CD4-positive, alpha-beta T cell (primary cell): ENCODE measurements at regions not wholly inside any gene's neighbourhood (a gene's known extent, or its start where the extent isn't known, plus 50 kb on each side); places are given as distances from the start of the nearest gene placed in this dataset.
"Not testable (repeated sequence)": the region's sequence is repeated elsewhere in the genome, so short reads cannot be mapped to it uniquely, and the experiment has no call there.

Experiments used
- ATAC-seq: fragments of 200-7000 bp; cut with Tn5 transposase; one replicate; pipeline ENCODE4 v1.10.0; 2022; ENCODE audit warnings: mild to moderate bottlenecking; ENCODE audit not compliant: poor library complexity
- CTCF ChIA-PET: fragments of 350-600 bp; sonication (Branson Sonifier 250); formaldehyde crosslinking; loops from one replicate; lab custom pipeline; 2021; ENCODE audit warnings: antibody characterized with exemption, inconsistent platforms; lab: Charles Lee
- POLR2A ChIA-PET: fragments of 350-600 bp; sonication (Branson Sonifier 250); formaldehyde crosslinking; loops from one replicate; lab custom pipeline; 2021; ENCODE audit warnings: antibody characterized with exemption, inconsistent platforms; lab: Charles Lee
- DNase-seq, 14 experiments: peaks; one replicate each; pipeline ENCODE4 v3.0.0-alpha.2; 2013 to 2020; ENCODE audit warnings: mixed read lengths in 2 of 14
- H3K27ac ChIP-seq, 2 donors: one replicate each; pipeline versions ENCODE4 v1.5.1 to v1.7.0; 2013; ENCODE audit warnings: low read length in 2 of 2, low read depth in 1 of 2, mild to moderate bottlenecking in 1 of 2
- H3K27me3 ChIP-seq, 2 experiments: 1 replicate in 1 of 2; 2 replicates in 1 of 2; pipeline versions ENCODE4 v1.6.1 to v1.7.0; 2013; ENCODE audit warnings: low read length in 2 of 2, control low read depth in 1 of 2, mild to moderate bottlenecking in 1 of 2, moderate library complexity in 1 of 2; ENCODE audit not compliant: insufficient read depth in 2 of 2, control insufficient read depth in 1 of 2
- H3K36me3 ChIP-seq: one replicate; pipeline ENCODE4 v1.6.1; 2013; ENCODE audit warnings: low read length, control low read depth; ENCODE audit not compliant: insufficient read depth
- H3K4me1 ChIP-seq: one replicate; pipeline ENCODE4 v1.6.1; 2013; ENCODE audit warnings: low read length, control low read depth; ENCODE audit not compliant: insufficient read depth
- H3K4me3 ChIP-seq: one replicate; pipeline ENCODE4 v1.5.1; 2013; ENCODE audit warnings: mild to moderate bottlenecking, low read length, moderate library complexity
- H3K9me3 ChIP-seq, 2 experiments: 1 replicate in 1 of 2; 2 replicates in 1 of 2; pipeline versions ENCODE4 v1.6.1 to v1.7.0; 2013; ENCODE audit warnings: low read length in 2 of 2, mild to moderate bottlenecking in 2 of 2, control low read depth in 1 of 2, moderate library complexity in 1 of 2; ENCODE audit not compliant: control insufficient read depth in 1 of 2, insufficient read depth in 1 of 2
- H3K27ac Mint-ChIP-seq: one replicate; pipeline ENCODE4 v1.8.0; 2020; ENCODE audit warnings: mixed read lengths
- H3K27me3 Mint-ChIP-seq: one replicate; pipeline ENCODE4 v1.8.0; 2021; ENCODE audit warnings: mixed read lengths
- H3K36me3 Mint-ChIP-seq: one replicate; pipeline ENCODE4 v1.8.0; 2021; ENCODE audit warnings: low read depth, mixed read lengths
- H3K4me1 Mint-ChIP-seq: one replicate; pipeline ENCODE4 v1.8.0; 2021; ENCODE audit warnings: low read depth, mixed read lengths
- H3K4me3 Mint-ChIP-seq: one replicate; pipeline ENCODE4 v1.8.0; 2020; ENCODE audit warnings: mild to moderate bottlenecking, mixed read lengths
- H3K9me3 Mint-ChIP-seq: one replicate; pipeline ENCODE4 v1.8.0; 2020; ENCODE audit warnings: mixed read lengths
- intact Hi-C, 2 experiments: fragments of 100-400 bp; cut with DNase I in 1 of 2; cut with micrococcal nuclease in 1 of 2; formaldehyde crosslinking; loops; one replicate each; pipeline versions ENCODE4 v1.15.1 to v1.9.0; 2023 to 2025; cut with DNase I, micrococcal nuclease
- TF ChIP-seq, protein P1 (sequence below): fragments of 200-600 bp; IDR thresholded peaks from one replicate; pipeline ENCODE4 v1.8.0; 2022; ENCODE audit warnings: antibody characterized with exemption, mild to moderate bottlenecking

DNA sequence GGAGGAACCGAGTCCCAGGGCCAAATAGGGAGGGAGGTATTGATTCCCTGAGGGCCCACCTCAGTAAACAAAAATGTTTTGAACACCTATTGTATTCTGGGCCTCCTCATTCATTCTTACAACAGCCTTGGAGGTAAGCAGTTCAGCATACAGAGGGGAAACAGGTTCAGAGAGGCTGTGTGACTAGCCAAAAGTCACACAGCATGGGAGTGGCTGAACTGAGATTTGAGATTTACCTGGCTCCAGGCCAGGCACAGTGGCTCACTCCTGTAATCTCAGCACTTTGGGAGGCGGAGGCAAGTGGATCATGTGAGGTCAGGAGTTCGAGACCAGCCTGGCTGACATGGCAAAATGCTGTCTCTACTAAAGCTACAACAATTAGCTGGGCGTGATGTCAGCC, 107.2 kb downstream of the TMEM130 start:
- Histone ChIP-seq H3K27me3 (peaks cover 3 to 6% of the 10 kb centered on the region in 2 experiments), H3K9me3 (no peaks in the 10 kb centered on the region), H3K27ac (no peak overlapping the region), H3K36me3 (no peaks in the 10 kb centered on the region), H3K4me1 (no peaks in the 10 kb centered on the region), H3K4me3 (no peak overlapping the region)
- no peaks in the 10 kb centered on the region for H3K4me1 Mint-ChIP-seq
- no peak overlapping the region for H3K27ac Mint-ChIP-seq
- DNase-seq: no peak
- ATAC-seq: no peak
- no peaks in the 10 kb centered on the region for H3K36me3 Mint-ChIP-seq
- peaks cover 38% of the 10 kb centered on the region for H3K27me3 Mint-ChIP-seq
- intact Hi-C loops: no loop called here
- CTCF ChIA-PET: no interaction called here
- TF ChIP-seq, protein P1, sequence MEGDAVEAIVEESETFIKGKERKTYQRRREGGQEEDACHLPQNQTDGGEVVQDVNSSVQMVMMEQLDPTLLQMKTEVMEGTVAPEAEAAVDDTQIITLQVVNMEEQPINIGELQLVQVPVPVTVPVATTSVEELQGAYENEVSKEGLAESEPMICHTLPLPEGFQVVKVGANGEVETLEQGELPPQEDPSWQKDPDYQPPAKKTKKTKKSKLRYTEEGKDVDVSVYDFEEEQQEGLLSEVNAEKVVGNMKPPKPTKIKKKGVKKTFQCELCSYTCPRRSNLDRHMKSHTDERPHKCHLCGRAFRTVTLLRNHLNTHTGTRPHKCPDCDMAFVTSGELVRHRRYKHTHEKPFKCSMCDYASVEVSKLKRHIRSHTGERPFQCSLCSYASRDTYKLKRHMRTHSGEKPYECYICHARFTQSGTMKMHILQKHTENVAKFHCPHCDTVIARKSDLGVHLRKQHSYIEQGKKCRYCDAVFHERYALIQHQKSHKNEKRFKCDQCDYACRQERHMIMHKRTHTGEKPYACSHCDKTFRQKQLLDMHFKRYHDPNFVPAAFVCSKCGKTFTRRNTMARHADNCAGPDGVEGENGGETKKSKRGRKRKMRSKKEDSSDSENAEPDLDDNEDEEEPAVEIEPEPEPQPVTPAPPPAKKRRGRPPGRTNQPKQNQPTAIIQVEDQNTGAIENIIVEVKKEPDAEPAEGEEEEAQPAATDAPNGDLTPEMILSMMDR: no peak
- H3K4me3 Mint-ChIP-seq: no peak overlapping the region
- POLR2A ChIA-PET: no interaction called here
- H3K9me3 Mint-ChIP-seq: no peaks in the 10 kb centered on the region

DNA sequence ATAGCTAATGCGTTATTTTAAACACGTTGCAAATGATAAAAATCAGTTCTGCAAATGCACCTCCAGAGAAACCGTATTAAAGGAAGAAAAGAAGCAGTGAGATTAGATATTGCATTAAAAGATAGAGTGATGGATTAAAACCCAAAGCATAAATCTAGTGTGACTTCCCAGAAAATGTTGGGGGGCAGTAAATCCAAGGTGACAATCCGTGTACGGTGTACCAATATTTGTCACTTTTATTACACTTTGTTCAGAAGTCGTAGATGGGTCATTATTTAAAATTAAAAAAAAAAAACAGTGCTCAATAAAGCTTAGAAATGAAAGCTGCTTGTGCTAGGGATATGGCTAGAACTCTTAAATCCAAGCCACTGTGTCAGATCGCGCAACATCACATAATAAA, 106.4 kb downstream of the TMEM130 start:
- DNase-seq: no peak
- Mint-ChIP-seq H3K9me3 (no peaks in the 10 kb centered on the region), H3K36me3 (no peaks in the 10 kb centered on the region), H3K27me3 (peaks cover 32% of the 10 kb centered on the region), H3K27ac (no peak overlapping the region), H3K4me1 (no peaks in the 10 kb centered on the region), H3K4me3 (no peak overlapping the region)
- POLR2A ChIA-PET: no interaction called here
- no peaks in the 10 kb centered on the region for H3K9me3 ChIP-seq
- H3K27ac ChIP-seq: no peak overlapping the region
- no peak overlapping the region for H3K4me3 ChIP-seq
- TF ChIP-seq, protein P1: no peak
- ATAC-seq: no peak
- no peaks in the 10 kb centered on the region for H3K4me1 ChIP-seq
- intact Hi-C loops: no loop called here
- CTCF ChIA-PET: no interaction called here
- H3K36me3 ChIP-seq: no peaks in the 10 kb centered on the region
- peaks cover 3 to 4% of the 10 kb centered on the region in 2 experiments for H3K27me3 ChIP-seq

DNA sequence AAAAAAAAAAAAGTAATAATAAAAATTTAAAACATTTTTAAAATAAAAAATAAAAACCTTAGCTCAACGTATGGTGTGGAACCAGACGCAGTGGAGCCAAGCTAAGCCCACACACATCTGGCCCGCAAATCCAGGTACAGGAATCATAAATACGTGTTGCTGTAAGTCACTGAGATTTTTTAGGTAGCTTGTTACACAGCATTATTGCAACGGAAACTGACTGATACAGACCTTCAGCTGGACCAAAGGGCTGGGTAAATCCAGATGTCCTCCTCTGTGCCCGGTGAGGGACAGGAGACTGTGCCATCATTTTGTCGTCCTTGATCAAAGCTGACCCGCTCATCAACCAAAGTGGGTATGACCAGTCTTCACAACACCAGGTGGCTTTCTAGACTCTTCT, 104.9 kb downstream of the TMEM130 start:
- H3K9me3 Mint-ChIP-seq: no peaks in the 10 kb centered on the region

DNA sequence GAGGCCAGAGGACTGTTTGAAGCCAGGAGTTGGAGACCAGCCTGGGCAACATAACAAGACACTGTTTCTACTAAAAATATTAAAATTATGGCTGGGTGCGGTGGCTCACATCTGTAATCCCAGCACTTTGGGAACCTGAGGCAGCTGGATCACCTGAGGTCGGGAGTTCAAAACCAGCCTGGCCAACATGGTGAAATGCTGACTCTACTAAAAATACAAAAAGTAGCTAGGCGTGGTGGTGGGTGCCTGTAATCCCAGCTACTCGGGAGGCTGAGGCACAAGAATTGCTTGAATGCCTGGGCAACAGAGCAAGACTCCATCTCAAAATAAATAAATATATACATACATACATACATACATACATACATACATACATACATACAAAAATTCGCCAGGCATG, 99.7 kb downstream of the TMEM130 start:
- ATAC-seq, H3K36me3 Mint-ChIP-seq, H3K27me3 ChIP-seq, H3K27ac ChIP-seq, DNase-seq, H3K27ac Mint-ChIP-seq, CTCF ChIA-PET, H3K4me3 ChIP-seq, POLR2A ChIA-PET, H3K4me1 Mint-ChIP-seq, H3K4me3 Mint-ChIP-seq, H3K9me3 Mint-ChIP-seq, H3K4me1 ChIP-seq, H3K36me3 ChIP-seq, H3K9me3 ChIP-seq, intact Hi-C loops: not testable (repeated sequence)
- peaks cover 15% of the 10 kb centered on the region for H3K27me3 Mint-ChIP-seq

More for the DNA sequence above, 104.9 kb downstream of the TMEM130 start:
- ChIA-PET CTCF (no interaction called here), POLR2A (no interaction called here)
- Mint-ChIP-seq H3K4me1 (no peaks in the 10 kb centered on the region), H3K27ac (no peak overlapping the region), H3K27me3 (peaks cover 21% of the 10 kb centered on the region), H3K36me3 (no peaks in the 10 kb centered on the region), H3K4me3 (no peak overlapping the region)
- Histone ChIP-seq H3K36me3 (no peaks in the 10 kb centered on the region), H3K27me3 (peaks cover 3 to 4% of the 10 kb centered on the region in 2 experiments), H3K4me3 (no peak overlapping the region), H3K9me3 (no peaks in the 10 kb centered on the region), H3K27ac (no peak overlapping the region), H3K4me1 (no peaks in the 10 kb centered on the region)
- no peak for DNase-seq
- intact Hi-C loops: no loop called here
- no peak for ATAC-seq
- TF ChIP-seq, protein P1: no peak
